ENCODE measurements at regions not wholly inside any gene's neighbourhood (a gene's known extent, or its start where the extent isn't known, plus 50 kb on each side); places are given as distances from the start of the nearest gene placed in this dataset.

- TF ChIP-seq ZNF462 (CRISPR knock-in tag; IDR thresholded peaks at IDR 0.05) (no peak), EZH2 (IDR thresholded peaks at IDR 0.05; ENCODE audit: low read depth, unreplicated experiment) (no peak), JUNB (IDR thresholded peaks at IDR 0.05; ENCODE audit: unreplicated experiment) (no peak), ZNF114 (CRISPR knock-in tag; IDR thresholded peaks at IDR 0.05) (no peak)
Observed at GRCh38 chrX:118216509-118216908, 99.9 kb upstream of the KLHL13 start (continued).

GRCh38 chrX:118218079-118218478 lies 101.5 kb upstream of the KLHL13 start:
- no peak overlapping the region for H2AFZ ChIP-seq
- H3K4me2 ChIP-seq: no peak overlapping the region
- no peaks in the 10 kb centered on the region for H3K27me3 ChIP-seq (ENCODE audit: insufficient read depth)
- DNase-seq (ENCODE audit: low spot score) (no peak), ATAC-seq (no peak)
- no peaks in the 10 kb centered on the region for H3K36me3 ChIP-seq (ENCODE audit: insufficient read depth)
- no peaks in the 10 kb centered on the region for H4K20me1 ChIP-seq (replicated peaks; ENCODE audit: insufficient read depth)
- H3K4me1 ChIP-seq (ENCODE audit: insufficient read depth): no peaks in the 10 kb centered on the region
- no peaks in the 10 kb centered on the region for H3F3A ChIP-seq (replicated peaks; ENCODE audit: low read depth)
- no peaks in the 10 kb centered on the region for H3K9me2 ChIP-seq (ENCODE audit: insufficient read depth)
- no peaks in the 10 kb centered on the region for H3K27me3 Mint-ChIP-seq (ENCODE audit: insufficient read depth, low read depth, poor library complexity)
- no peaks in the 10 kb centered on the region for H3K36me3 Mint-ChIP-seq (ENCODE audit: low read depth)
- H3K4me1 Mint-ChIP-seq: no peaks in the 10 kb centered on the region; the same call in 2 of the 3 replicates
- H3K9me3 Mint-ChIP-seq: no peaks in the 10 kb centered on the region
- no peaks in the 10 kb centered on the region for H3K79me2 ChIP-seq (replicated peaks; ENCODE audit: insufficient read depth)
- H3K27ac ChIP-seq (ENCODE audit: low read depth): no peak overlapping the region
- H3K27ac Mint-ChIP-seq: no peak overlapping the region
- TF ChIP-seq ETS1 (IDR thresholded peaks at IDR 0.05) (no peak), NANOG (IDR thresholded peaks at IDR 0.05; ENCODE audit: borderline replicate concordance) (no peak), EZH2 (IDR thresholded peaks at IDR 0.05; ENCODE audit: low read depth, unreplicated experiment) (no peak)
- H3K4me3 ChIP-seq: no peak overlapping the region
- H3K4me3 Mint-ChIP-seq: no peak overlapping the region

Measured in GM23338 (cell line).